ENCODE measurements at regions not wholly inside any gene's neighbourhood (a gene's known extent, or its start where the extent isn't known, plus 50 kb on each side); places are given as distances from the start of the nearest gene placed in this dataset.

GRCh38 chrX:109847257-109848187 is 114.5 kb upstream of the ACSL4 start:
- H3K4me1 Mint-ChIP-seq = peaks cover 8% of the 10 kb centered on the region
- Histone ChIP-seq H2AFZ (ENCODE audit: insufficient read depth, low read depth, low read length, poor library complexity, severe bottlenecking) (no peak overlapping the region), H3K9me3 (ENCODE audit: control extremely low read depth in 1 of 3, control insufficient read depth in 2 of 3, insufficient read depth in 1 of 3, low read length in 2 of 3) (no peaks in the 10 kb centered on the region), H4K20me1 (ENCODE audit: control insufficient read depth, insufficient read depth, low read length, poor library complexity, severe bottlenecking) (no peaks in the 10 kb centered on the region), H3K27me3 (replicated peaks in 1 of 4; ENCODE audit: control extremely low read depth in 1 of 4, control insufficient read depth in 3 of 4, insufficient read depth in 4 of 4, low read length in 3 of 4) (no peaks in the 10 kb centered on the region), H3K4me2 (replicated peaks; ENCODE audit: low read depth, low read length, poor library complexity, severe bottlenecking) (no peak overlapping the region), H3K4me1 (ENCODE audit: control insufficient read depth in 2 of 2, insufficient read depth in 2 of 2, low read length in 2 of 2) (no peaks in the 10 kb centered on the region), H3K9ac (ENCODE audit: low read length) (no peak overlapping the region), H3K79me2 (ENCODE audit: control insufficient read depth, insufficient read depth, low read length) (no peaks in the 10 kb centered on the region), H3K27ac (ENCODE audit: low read length in 2 of 2) (no peak overlapping the region), H3K36me3 (replicated peaks in 1 of 2; ENCODE audit: control extremely low read depth in 1 of 2, control insufficient read depth in 1 of 2, extremely low read depth in 1 of 2, insufficient read depth in 2 of 2, low read length in 1 of 2) (no peaks in the 10 kb centered on the region), H3K4me3 (ENCODE audit: control extremely low read depth in 1 of 5, extremely low read depth in 1 of 5, insufficient read depth in 1 of 5, low read depth in 2 of 5, low read length in 4 of 5) (no peak overlapping the region)
- ChIA-PET POLR2A (no interaction called here), CTCF (no interaction called here)
- 82% methylated on average over 2 of the region's 5 CpGs for WGBS (ENCODE audit: insufficient coverage)
- TF ChIP-seq CTCF (IDR thresholded peaks at IDR 0.05) = no peak
- no peak for TF ChIP-seq EZH2 (IDR thresholded peaks at IDR 0.05; ENCODE audit: borderline replicate concordance, insufficient read depth, low read depth, low read length, poor library complexity, severe bottlenecking)
- no peaks in the 10 kb centered on the region for H3K27me3 Mint-ChIP-seq
- ATAC-seq (ENCODE audit: low read depth) (no peak), DNase-seq (no peak)
- no peaks in the 10 kb centered on the region for H3K9me3 Mint-ChIP-seq (ENCODE audit: insufficient read depth)
- H3K4me3 Mint-ChIP-seq = no peak overlapping the region
- H3K27ac Mint-ChIP-seq = no peak overlapping the region
- intact Hi-C loops (cut with micrococcal nuclease) = no loop called here

- Histone ChIP-seq H3K9ac (ENCODE audit: low read length) (no peak overlapping the region), H3K9me3 (ENCODE audit: control extremely low read depth in 1 of 3, control insufficient read depth in 2 of 3, insufficient read depth in 1 of 3, low read length in 2 of 3) (no peaks in the 10 kb centered on the region), H3K4me1 (ENCODE audit: control insufficient read depth in 2 of 2, insufficient read depth in 2 of 2, low read length in 2 of 2) (no peaks in the 10 kb centered on the region), H3K79me2 (ENCODE audit: control insufficient read depth, insufficient read depth, low read length) (no peaks in the 10 kb centered on the region), H3K27ac (ENCODE audit: low read length in 2 of 2) (no peak overlapping the region), H3K4me3 (ENCODE audit: control extremely low read depth in 1 of 5, extremely low read depth in 1 of 5, insufficient read depth in 1 of 5, low read depth in 2 of 5, low read length in 4 of 5) (no peak overlapping the region), H3K27me3 (replicated peaks in 1 of 4; ENCODE audit: control extremely low read depth in 1 of 4, control insufficient read depth in 3 of 4, insufficient read depth in 4 of 4, low read length in 3 of 4) (no peaks in the 10 kb centered on the region), H3K36me3 (replicated peaks in 1 of 2; ENCODE audit: control extremely low read depth in 1 of 2, control insufficient read depth in 1 of 2, extremely low read depth in 1 of 2, insufficient read depth in 2 of 2, low read length in 1 of 2) (no peaks in the 10 kb centered on the region), H2AFZ (ENCODE audit: insufficient read depth, low read depth, low read length, poor library complexity, severe bottlenecking) (peak overlapping the region; percentile 11), H4K20me1 (ENCODE audit: control insufficient read depth, insufficient read depth, low read length, poor library complexity, severe bottlenecking) (no peaks in the 10 kb centered on the region), H3K4me2 (replicated peaks; ENCODE audit: low read depth, low read length, poor library complexity, severe bottlenecking) (no peak overlapping the region)
- Mint-ChIP-seq H3K4me1 (peaks cover 8% of the 10 kb centered on the region), H3K27me3 (no peaks in the 10 kb centered on the region), H3K27ac (no peak overlapping the region), H3K9me3 (ENCODE audit: insufficient read depth) (no peaks in the 10 kb centered on the region), H3K4me3 (no peak overlapping the region)
- ATAC-seq (ENCODE audit: low read depth) (no peak), DNase-seq (no peak)
- WGBS (ENCODE audit: insufficient coverage) = 10% methylated on average over 2 of the region's 4 CpGs
- ChIA-PET POLR2A (no interaction called here), CTCF (interaction anchor here (1.1 to 2.7 kb wide), 2 partner anchors 8 to 136 kb away, joined by 5 to 7 read pairs; no protein-coding TSS in a partner anchor)
- intact Hi-C loops (cut with micrococcal nuclease) = no loop called here
- TF ChIP-seq CTCF (IDR thresholded peaks at IDR 0.05) (no peak), EZH2 (IDR thresholded peaks at IDR 0.05; ENCODE audit: borderline replicate concordance, insufficient read depth, low read depth, low read length, poor library complexity, severe bottlenecking) (no peak)
These were observed 115.5 kb upstream of the ACSL4 start for GRCh38 chrX:109848461-109849050.

Data from B cell (primary cell).